PC-3 (cell line): ENCODE measurements at regions not wholly inside any gene's neighbourhood (a gene's known extent, or its start where the extent isn't known, plus 50 kb on each side); places are given as distances from the start of the nearest gene placed in this dataset.

Experiments
- ATAC-seq: fragments of 200-7000 bp; cut with Tn5 transposase; 2 replicates; pipeline ENCODE4 v1.9.1; 2020; ENCODE audit warnings: mild to moderate bottlenecking, moderate library complexity
- BruUV-seq: library from RNA; stranded (reverse); fragments of 400-500 nt; replicated peaks from 2 replicates; lab custom pipeline; 2021; lab: Mats Ljungman, UMichigan
- CTCF ChIA-PET: fragments of 300-600 bp; sonication (Branson Sonifier 250); formaldehyde crosslinking; loops from one replicate; lab custom pipeline; 2022; ENCODE audit warnings: antibody characterized with exemption; lab: Charles Lee
- POLR2A ChIA-PET: fragments of 300-600 bp; sonication (Branson Sonifier 250); formaldehyde crosslinking; loops from one replicate; lab custom pipeline; 2022; ENCODE audit warnings: antibody characterized with exemption; ENCODE audit not compliant: unreplicated experiment; lab: Charles Lee
- DNase-seq: peaks from one replicate; pipeline ENCODE4 v3.0.0-alpha.2; 2015
- H2AFZ ChIP-seq: fragments of 300-600 bp; sonication (generic); 2 replicates; pipeline ENCODE4 v1.6.0; 2016; ENCODE audit warnings: antibody characterized with exemption, low read length
- H3F3A ChIP-seq: fragments of 300-600 bp; sonication (generic); one replicate; pipeline ENCODE4 v1.6.0; 2017; ENCODE audit warnings: antibody characterized with exemption, low read length, control low read depth, mild to moderate bottlenecking; ENCODE audit not compliant: unreplicated experiment
- H3K27ac ChIP-seq: fragments of 300-600 bp; sonication (generic); 2 replicates; pipeline ENCODE4 v1.5.1; 2016; ENCODE audit warnings: mild to moderate bottlenecking, low read length
- H3K27me3 ChIP-seq: fragments of 300-600 bp; sonication (generic); 2 replicates; pipeline ENCODE4 v1.6.1; 2016; ENCODE audit warnings: low read length, mixed read lengths
- H3K36me3 ChIP-seq: fragments of 300-600 bp; sonication (generic); 2 replicates; pipeline ENCODE4 v1.6.1; 2016; ENCODE audit warnings: low read depth, mixed run types, low read length, mixed read lengths
- H3K4me1 ChIP-seq: fragments of 300-600 bp; sonication (generic); 2 replicates; pipeline ENCODE4 v1.5.1; 2016; ENCODE audit warnings: low read length; ENCODE audit not compliant: insufficient read depth
- H3K4me2 ChIP-seq: fragments of 300-600 bp; sonication (generic); 2 replicates; pipeline ENCODE4 v1.6.0; 2016; ENCODE audit warnings: low read length
- H3K4me3 ChIP-seq: fragments of 300-600 bp; sonication (generic); 2 replicates; pipeline ENCODE4 v1.5.1; 2016; ENCODE audit warnings: mild to moderate bottlenecking, low read length, mixed read lengths
- H3K79me2 ChIP-seq: fragments of 300-600 bp; sonication (generic); 2 replicates; pipeline ENCODE4 v1.6.1; 2017; ENCODE audit warnings: low read length, mixed read lengths
- H3K9ac ChIP-seq: fragments of 300-600 bp; sonication (generic); 2 replicates; pipeline ENCODE4 v1.6.0; 2016; ENCODE audit warnings: mild to moderate bottlenecking, low read length
- H3K9me2 ChIP-seq: fragments of 300-600 bp; sonication (generic); replicated peaks from 2 replicates; pipeline ENCODE4 v1.6.1; 2016; ENCODE audit warnings: mixed run types, low read length, mixed read lengths
- H3K9me3 ChIP-seq: fragments of 300-600 bp; sonication (generic); 2 replicates; pipeline ENCODE4 v1.6.1; 2016; ENCODE audit warnings: low read length, mixed read lengths
- H4K20me1 ChIP-seq: fragments of 300-600 bp; sonication (generic); 2 replicates; pipeline ENCODE4 v1.6.1; 2016; ENCODE audit warnings: low read length, mixed read lengths
- EZH2 ChIP-seq: fragments of 300-600 bp; sonication (generic); IDR thresholded peaks from one replicate; pipeline ENCODE4 v1.6.1; 2017; ENCODE audit warnings: antibody characterized with exemption, mild to moderate bottlenecking, low read length; ENCODE audit not compliant: unreplicated experiment
- EZH2phosphoT487 ChIP-seq: fragments of 300-600 bp; sonication (generic); IDR thresholded peaks from 2 replicates; pipeline ENCODE4 v1.6.1; 2018; ENCODE audit warnings: mild to moderate bottlenecking, antibody characterized with exemption, low read length, borderline replicate concordance
- intact Hi-C: fragments of 100-400 bp; cut with micrococcal nuclease; formaldehyde crosslinking; loops from 2 replicates; pipeline ENCODE4 v1.9.0; 2023
- TF ChIP-seq, protein P1 (sequence below): fragments of 300-600 bp; sonication (generic); conservative IDR thresholded peaks from 2 replicates; pipeline ENCODE4 v1.5.1; 2017; ENCODE audit warnings: antibody characterized with exemption, low read depth, mild to moderate bottlenecking, low read length

DNA sequence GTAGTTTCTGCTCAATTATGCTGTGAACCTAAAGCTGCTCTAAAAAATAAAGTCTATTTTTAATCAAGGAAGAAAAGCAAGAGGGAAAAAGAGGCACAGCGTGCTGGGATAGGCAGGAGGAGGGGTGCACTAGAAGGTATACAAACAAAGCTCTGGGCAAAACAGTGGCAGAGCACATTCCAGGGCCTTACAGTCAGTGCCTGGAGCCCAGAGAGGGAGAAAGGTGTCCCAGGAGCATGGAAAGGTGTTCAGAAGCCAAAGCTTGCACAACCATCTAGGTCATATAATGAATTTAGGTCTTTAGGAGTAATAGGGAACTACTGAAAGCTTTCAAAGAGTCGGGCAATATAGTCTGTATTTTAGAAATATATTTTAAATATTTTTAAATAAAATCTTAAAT is 163.6 kb upstream of the PALMD start:
- H3K27me3 ChIP-seq = no peaks in the 10 kb centered on the region
- no peaks in the 10 kb centered on the region for H3F3A ChIP-seq
- H3K9ac ChIP-seq = no peak overlapping the region
- no peak overlapping the region for H3K27ac ChIP-seq
- ChIA-PET POLR2A (no interaction called here), CTCF (no interaction called here)
- intact Hi-C loops = loop anchor here (10.0 kb wide), 1 partner anchor 477 kb away; the partner anchor contains the start of gene PLPPR5
- DNase-seq (no peak), ATAC-seq (no peak)
- no peaks in the 10 kb centered on the region for H3K4me1 ChIP-seq
- no peak overlapping the region for H2AFZ ChIP-seq
- H4K20me1 ChIP-seq = no peaks in the 10 kb centered on the region
- no peaks in the 10 kb centered on the region for H3K36me3 ChIP-seq
- no peaks in the 10 kb centered on the region for H3K9me3 ChIP-seq
- no peaks in the 10 kb centered on the region for H3K9me2 ChIP-seq
- no TSS peak for BruUV-seq
- no peaks in the 10 kb centered on the region for H3K79me2 ChIP-seq
- TF ChIP-seq, protein P1, sequence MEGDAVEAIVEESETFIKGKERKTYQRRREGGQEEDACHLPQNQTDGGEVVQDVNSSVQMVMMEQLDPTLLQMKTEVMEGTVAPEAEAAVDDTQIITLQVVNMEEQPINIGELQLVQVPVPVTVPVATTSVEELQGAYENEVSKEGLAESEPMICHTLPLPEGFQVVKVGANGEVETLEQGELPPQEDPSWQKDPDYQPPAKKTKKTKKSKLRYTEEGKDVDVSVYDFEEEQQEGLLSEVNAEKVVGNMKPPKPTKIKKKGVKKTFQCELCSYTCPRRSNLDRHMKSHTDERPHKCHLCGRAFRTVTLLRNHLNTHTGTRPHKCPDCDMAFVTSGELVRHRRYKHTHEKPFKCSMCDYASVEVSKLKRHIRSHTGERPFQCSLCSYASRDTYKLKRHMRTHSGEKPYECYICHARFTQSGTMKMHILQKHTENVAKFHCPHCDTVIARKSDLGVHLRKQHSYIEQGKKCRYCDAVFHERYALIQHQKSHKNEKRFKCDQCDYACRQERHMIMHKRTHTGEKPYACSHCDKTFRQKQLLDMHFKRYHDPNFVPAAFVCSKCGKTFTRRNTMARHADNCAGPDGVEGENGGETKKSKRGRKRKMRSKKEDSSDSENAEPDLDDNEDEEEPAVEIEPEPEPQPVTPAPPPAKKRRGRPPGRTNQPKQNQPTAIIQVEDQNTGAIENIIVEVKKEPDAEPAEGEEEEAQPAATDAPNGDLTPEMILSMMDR = no peak
- TF ChIP-seq EZH2 (no peak), EZH2phosphoT487 (no peak)
- H3K4me2 ChIP-seq = no peak overlapping the region
- H3K4me3 ChIP-seq = no peak overlapping the region

DNA sequence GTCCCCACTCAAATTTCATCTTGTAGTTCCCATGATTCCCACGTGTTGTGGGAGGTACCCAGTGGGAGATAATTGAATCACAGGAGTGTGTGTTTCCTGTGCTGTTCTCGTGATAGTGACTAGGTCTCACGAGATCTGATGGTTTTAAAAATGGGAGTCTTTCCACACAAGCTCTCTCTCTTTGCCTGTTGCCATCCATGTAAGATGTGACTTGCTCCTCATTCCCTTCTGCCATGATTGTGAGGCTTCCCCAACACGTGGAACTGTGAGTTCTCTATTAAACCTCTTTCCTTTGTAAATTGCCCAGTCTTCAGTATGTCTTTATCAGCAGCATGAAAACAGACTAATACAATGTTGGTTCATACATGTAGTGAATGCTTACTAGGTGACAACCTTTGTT is 163.2 kb upstream of the PALMD start:
- no TSS peak for BruUV-seq
- no peak for TF ChIP-seq EZH2
- no peak for TF ChIP-seq EZH2phosphoT487
- TF ChIP-seq, protein P1 = no peak
- Histone ChIP-seq H3K27me3 (no peaks in the 10 kb centered on the region), H3K36me3 (no peaks in the 10 kb centered on the region), H3F3A (no peaks in the 10 kb centered on the region), H3K4me3 (no peak overlapping the region), H3K9me3 (no peaks in the 10 kb centered on the region), H3K9ac (no peak overlapping the region), H4K20me1 (no peaks in the 10 kb centered on the region), H3K4me2 (no peak overlapping the region), H2AFZ (no peak overlapping the region), H3K79me2 (no peaks in the 10 kb centered on the region), H3K9me2 (no peaks in the 10 kb centered on the region), H3K27ac (no peak overlapping the region), H3K4me1 (no peaks in the 10 kb centered on the region)
- ChIA-PET POLR2A (no interaction called here), CTCF (no interaction called here)
- DNase-seq = no peak
- ATAC-seq = no peak
- intact Hi-C loops = loop anchor here (10.0 kb wide), 1 partner anchor 478 kb away; the partner anchor contains the start of gene PLPPR5

DNA sequence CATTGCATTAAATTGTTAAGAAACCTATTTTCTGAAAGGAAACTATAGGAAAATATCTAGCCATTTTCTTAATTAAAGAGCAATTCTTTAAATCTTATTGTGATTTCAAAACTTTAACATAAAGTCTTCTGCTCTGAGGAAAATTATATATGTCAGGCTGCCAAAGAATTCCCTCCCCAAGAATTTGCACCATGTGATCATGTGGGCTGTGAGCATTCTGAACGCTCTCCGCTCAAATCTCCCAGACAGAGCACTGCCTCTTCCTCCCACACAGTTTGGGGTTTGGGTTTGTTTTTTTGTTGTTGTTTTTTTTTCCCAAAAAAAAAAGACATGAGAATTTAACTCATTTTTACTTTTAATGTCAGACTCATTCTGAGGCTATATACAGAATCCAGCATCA is 155.9 kb upstream of the PALMD start:
- DNase-seq (no peak), ATAC-seq (no peak)
- no peaks in the 10 kb centered on the region for H3K9me3 ChIP-seq
- intact Hi-C loops = no loop called here
- no peak overlapping the region for H2AFZ ChIP-seq
- ChIA-PET POLR2A (no interaction called here), CTCF (no interaction called here)
- no TSS peak for BruUV-seq
- H3K36me3 ChIP-seq = no peaks in the 10 kb centered on the region
- no peaks in the 10 kb centered on the region for H3K9me2 ChIP-seq
- no peak for TF ChIP-seq EZH2phosphoT487
- TF ChIP-seq, protein P1 = no peak
- TF ChIP-seq EZH2 = no peak
- H3K27me3 ChIP-seq = no peaks in the 10 kb centered on the region
- H3K4me3 ChIP-seq = no peak overlapping the region
- H3K9ac ChIP-seq = no peak overlapping the region
- no peaks in the 10 kb centered on the region for H4K20me1 ChIP-seq
- H3F3A ChIP-seq = no peaks in the 10 kb centered on the region
- H3K4me2 ChIP-seq = no peak overlapping the region
- H3K4me1 ChIP-seq = no peaks in the 10 kb centered on the region
- no peak overlapping the region for H3K27ac ChIP-seq
- H3K79me2 ChIP-seq = no peaks in the 10 kb centered on the region
